ENCODE measurements at regions not wholly inside any gene's neighbourhood (a gene's known extent, or its start where the extent isn't known, plus 50 kb on each side); places are given as distances from the start of the nearest gene placed in this dataset.
"Not testable (repeated sequence)": the region's sequence is repeated elsewhere in the genome, so short reads cannot be mapped to it uniquely, and the experiment has no call there.

DNA sequence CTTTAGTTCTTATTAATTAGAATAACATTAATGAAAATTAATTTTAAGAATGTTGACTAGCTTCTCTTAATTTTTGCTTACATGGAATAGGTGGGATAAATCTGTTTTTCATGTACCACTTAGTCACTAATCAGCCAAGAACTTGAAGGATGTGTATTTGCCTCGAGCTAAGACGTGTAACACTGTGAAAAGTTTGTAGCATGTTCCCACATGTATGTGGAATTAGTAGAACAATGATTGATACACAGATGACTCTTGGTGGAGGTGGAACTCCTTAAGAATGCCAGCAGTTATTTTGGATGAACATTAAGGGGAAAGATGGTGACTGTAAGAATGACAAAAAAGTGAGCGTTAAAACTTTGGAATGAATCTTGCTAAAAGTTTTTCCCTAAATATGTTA lies 435.7 kb upstream of the MDGA2 start:
- no peak for DNase-seq (ENCODE audit: low spot score)

DNA sequence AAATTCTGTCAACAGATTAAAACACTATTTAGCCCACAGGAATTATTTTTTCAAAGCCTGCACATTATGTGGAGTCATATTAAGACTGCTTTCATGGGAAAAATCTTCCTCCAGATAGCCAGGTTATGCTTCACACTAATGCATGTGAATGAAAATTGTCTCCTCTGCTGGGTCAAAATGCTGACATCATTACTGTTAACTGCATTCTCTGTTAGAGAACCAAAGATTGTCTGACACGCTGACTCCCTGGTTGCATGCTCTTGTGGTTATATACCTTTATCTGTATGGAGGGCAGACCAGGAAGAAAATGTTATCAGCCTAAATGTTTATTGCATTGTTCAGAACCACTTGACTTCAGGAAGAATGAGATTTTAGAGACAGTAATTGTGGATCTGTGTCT lies 432.2 kb upstream of the MDGA2 start:
- DNase-seq (ENCODE audit: low spot score): no peak

- DNase-seq (ENCODE audit: low spot score): no peak
These were observed 421.5 kb upstream of the MDGA2 start for GRCh38 chr14:48096897-48097296.

- DNase-seq (ENCODE audit: low spot score): no peak
These were observed 411.1 kb upstream of the MDGA2 start for GRCh38 chr14:48086516-48086915.

DNA sequence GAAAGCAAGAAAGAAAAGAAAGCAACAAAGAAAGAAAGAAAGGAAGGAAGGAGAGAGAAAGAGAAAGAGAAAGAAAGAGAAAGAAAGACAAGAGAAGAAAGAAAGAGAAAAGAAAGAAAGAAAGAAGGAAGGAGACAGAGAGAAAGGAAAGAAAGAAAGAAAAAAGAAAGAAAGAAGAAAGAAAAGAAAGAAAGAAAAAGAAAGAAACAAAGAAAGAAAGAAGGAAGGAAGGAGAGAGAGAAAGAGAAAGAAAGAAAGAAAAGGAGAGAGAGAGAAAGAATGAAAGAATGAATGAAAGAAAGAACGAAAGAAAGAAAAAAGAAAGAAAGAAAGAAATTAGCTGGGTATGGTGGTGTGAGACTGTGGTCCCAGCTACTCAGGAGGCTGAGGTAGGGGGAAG lies 400.1 kb upstream of the MDGA2 start:
- no peak for DNase-seq (ENCODE audit: low spot score)

- DNase-seq (ENCODE audit: low spot score): no peak
These were observed 377.6 kb upstream of the MDGA2 start for GRCh38 chr14:48052973-48053372.

- DNase-seq (ENCODE audit: low spot score): no peak
These were observed 360.4 kb upstream of the MDGA2 start for GRCh38 chr14:48035836-48036235.

GRCh38 chr14:48027115-48027514 lies 351.7 kb upstream of the MDGA2 start:
- no peak for DNase-seq (ENCODE audit: low spot score)

GRCh38 chr14:48023881-48024280 lies 348.5 kb upstream of the MDGA2 start:
- DNase-seq (ENCODE audit: low spot score): no peak

GRCh38 chr14:48011484-48011883 lies 336.1 kb upstream of the MDGA2 start:
- DNase-seq (ENCODE audit: low spot score): not testable (repeated sequence)

GRCh38 chr14:48008646-48009045 lies 333.2 kb upstream of the MDGA2 start:
- DNase-seq (ENCODE audit: low spot score): no peak

- no peak for DNase-seq (ENCODE audit: low spot score)
These were observed 330.6 kb upstream of the MDGA2 start for GRCh38 chr14:48005986-48006385.

DNA sequence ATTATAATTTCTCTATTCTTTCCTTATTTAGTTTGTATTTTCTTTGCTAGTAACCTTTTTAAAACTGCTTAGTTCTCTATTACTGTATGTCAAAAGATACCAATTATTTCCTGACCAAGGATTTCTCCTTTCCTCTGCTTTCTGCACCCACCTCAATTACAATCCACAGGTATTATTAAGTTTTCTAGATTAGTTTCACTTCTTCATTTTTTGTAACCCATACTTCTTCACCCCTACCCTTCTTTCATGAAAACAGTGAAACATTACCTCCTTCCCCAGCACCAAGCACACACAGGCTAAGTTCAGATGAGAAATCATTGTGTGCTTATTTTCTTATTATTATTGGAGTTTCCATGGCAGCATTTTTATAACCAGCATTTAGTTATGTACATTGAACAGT lies 318.5 kb upstream of the MDGA2 start:
- no peak for DNase-seq (ENCODE audit: low spot score)

- DNase-seq (ENCODE audit: low spot score): no peak
These were observed 312.8 kb upstream of the MDGA2 start for GRCh38 chr14:47988175-47988574.

DNA sequence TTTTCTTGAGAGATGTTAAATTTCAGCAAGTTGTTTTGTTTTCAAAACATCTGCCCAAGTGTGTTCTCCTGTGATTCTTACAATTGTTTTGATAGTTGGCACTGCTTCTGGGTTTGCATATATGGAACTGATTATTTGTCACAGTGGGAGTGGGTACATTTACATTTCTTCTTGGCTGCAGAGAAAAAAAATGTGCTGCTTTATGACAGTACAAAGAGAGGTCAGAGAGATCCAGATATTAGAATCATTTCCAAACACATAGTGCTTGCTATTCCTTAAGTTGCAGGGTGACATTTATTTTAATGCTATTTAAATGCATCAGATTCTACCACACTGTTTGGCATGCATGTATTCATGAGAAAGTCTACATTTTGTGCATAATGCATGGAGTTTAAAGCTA lies 303.5 kb upstream of the MDGA2 start:
- DNase-seq (ENCODE audit: low spot score): no peak

DNA sequence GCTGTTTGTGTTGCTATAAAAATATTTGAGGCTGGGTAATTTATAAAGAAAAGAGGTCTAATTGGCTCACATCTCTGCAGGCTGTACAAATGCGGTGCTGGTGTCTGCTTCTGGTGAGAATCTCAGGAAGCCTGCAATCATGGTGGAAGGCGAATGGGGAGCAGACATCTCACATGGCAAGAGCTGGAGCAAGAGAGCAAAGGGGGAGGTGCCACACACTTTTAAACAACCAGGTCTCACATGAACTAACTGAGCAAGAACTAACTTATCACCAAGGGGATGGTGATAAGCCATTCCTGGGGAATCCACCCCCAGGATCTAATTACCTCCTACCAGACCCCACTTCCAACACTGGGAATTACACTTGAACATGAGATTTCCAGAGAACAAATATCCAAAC lies 300.7 kb upstream of the MDGA2 start:
- DNase-seq (ENCODE audit: low spot score): no peak

DNA sequence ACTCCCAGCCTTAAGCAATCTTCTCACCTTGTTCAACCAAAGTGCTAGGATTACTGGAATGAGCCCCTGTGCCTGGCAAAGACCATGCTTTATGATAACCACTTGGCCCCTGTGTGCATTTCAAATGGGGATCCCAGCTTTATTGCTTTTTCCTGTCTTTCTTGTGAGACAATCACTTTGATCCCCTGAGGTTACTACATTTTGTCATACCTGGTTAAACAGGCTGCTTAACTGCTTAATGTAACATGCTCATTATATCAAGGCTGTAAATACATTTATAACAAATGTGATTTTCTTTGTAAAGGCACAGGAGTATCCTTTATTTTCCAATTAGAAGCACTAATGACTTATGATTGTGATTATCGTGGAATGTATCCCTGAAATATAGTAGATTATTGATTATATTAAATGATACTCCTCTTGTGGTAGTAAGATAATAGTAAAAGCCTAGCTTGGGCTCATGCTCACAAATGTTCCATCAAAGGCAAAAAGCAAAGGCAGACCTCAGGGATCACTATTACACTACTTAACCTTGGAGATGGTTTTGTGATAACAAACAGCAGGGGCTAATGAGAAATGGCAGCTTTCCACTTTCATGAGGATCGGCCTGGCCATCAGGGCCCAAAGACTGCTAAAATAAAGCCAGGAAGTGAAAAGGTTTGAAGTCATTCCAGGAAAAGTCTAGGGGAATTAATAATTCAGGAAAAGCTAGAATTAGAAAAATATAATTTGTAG lies 290.8 kb upstream of the MDGA2 start:
- no peak for DNase-seq (ENCODE audit: low spot score)

GRCh38 chr14:47961634-47962033 lies 286.2 kb upstream of the MDGA2 start:
- no peak for DNase-seq (ENCODE audit: low spot score)

GRCh38 chr14:47959740-47960139 lies 284.3 kb upstream of the MDGA2 start:
- no peak for DNase-seq (ENCODE audit: low spot score)

DNA sequence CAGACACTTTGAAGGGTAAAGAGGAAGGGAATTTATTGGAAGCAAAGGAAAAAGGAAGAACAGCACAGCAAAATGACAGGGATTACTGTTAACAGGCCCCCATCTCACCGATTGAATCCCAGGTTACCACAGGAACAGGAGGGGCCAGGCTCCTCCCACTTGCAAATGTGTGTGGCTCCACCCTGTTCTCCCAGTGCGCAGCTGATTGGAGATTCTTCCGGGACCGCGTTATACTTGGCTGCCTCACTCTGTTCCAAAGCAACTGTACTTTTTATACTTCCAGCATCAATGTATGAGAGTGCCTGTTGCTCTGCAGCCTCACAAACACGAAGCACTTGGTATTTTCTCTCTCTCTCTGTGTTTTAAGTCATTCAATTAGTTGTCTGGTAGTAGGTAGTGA lies 273.6 kb upstream of the MDGA2 start:
- no peak for DNase-seq (ENCODE audit: low spot score)

DNA sequence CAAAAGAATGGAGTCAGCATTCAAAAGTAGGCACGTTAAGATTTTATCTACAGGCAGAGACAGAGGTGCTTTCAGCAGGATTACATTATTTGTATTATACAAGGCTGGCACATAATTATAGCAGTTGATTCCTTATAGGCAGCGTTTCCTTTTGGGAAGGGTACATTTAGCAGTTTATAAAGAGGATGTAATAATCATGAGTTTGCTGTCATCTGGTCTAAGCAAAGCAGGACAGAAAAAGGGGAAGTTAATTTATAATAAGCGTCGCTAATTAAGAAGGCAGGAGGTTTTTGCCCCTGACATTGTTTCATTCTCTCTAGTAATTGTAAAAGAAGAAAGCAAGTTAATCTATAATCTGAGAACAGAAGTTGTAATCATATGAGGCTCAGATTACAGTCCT lies 259.9 kb upstream of the MDGA2 start:
- DNase-seq (ENCODE audit: low spot score): no peak

DNA sequence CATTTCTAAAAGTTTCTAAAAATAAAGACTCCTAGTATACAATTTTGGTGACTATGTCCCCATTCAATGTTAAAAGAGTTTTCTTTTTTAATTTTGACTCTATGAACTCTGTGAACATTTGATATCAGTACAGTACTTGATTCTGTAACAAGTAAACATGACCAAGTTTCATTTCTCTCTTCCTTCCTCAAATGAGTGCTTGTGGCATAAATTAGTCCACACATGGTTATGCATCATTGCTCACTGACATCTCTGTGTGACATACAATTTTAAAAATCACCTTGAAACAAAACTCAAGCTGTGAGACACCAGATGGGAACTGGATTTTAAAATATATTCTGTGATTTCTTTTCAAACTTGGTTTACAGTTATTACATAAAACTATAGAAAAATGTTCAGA lies 253.9 kb upstream of the MDGA2 start:
- no peak for DNase-seq (ENCODE audit: low spot score)

- no peak for DNase-seq (ENCODE audit: low spot score)
These were observed 245.7 kb upstream of the MDGA2 start for GRCh38 chr14:47921133-47921532.

GRCh38 chr14:47919997-47920396 lies 244.6 kb upstream of the MDGA2 start:
- no peak for DNase-seq (ENCODE audit: low spot score)

Measured in mesenteric fat pad (tissue), 1 donor.